Mesenchymal stem cell (in vitro differentiated cells and primary cell): ENCODE measurements at regions not wholly inside any gene's neighbourhood (a gene's known extent, or its start where the extent isn't known, plus 50 kb on each side); places are given as distances from the start of the nearest gene placed in this dataset.

Source experiments
- DNase-seq: peaks from one replicate; pipeline ENCODE4 v3.0.0-alpha.2; 2013
- H2AFZ ChIP-seq: one replicate; pipeline ENCODE4 v1.6.1; 2013; ENCODE audit warnings: low read depth, mild to moderate bottlenecking, control low read depth, inconsistent platforms, low read length, moderate library complexity
- H2AK5ac ChIP-seq: 2 replicates; pipeline ENCODE4 v1.6.1; 2013; ENCODE audit warnings: low read length, moderate library complexity, mild to moderate bottlenecking, inconsistent platforms; ENCODE audit not compliant: severe bottlenecking
- H2BK120ac ChIP-seq: one replicate; pipeline ENCODE4 v1.6.1; 2013; ENCODE audit warnings: low read depth, mild to moderate bottlenecking, inconsistent platforms, low read length, moderate library complexity
- H2BK12ac ChIP-seq, 2 experiments: one replicate each; pipeline ENCODE4 v1.6.1; 2013; ENCODE audit warnings: inconsistent platforms in 2 of 2, low read length in 2 of 2, mild to moderate bottlenecking in 2 of 2, moderate library complexity in 2 of 2, control low read depth in 1 of 2
- H2BK15ac ChIP-seq: one replicate; pipeline ENCODE4 v1.6.1; 2013; ENCODE audit warnings: mild to moderate bottlenecking, low read depth, inconsistent platforms; ENCODE audit not compliant: poor library complexity, severe bottlenecking
- H2BK5ac ChIP-seq: 2 replicates; pipeline ENCODE4 v1.6.1; 2013; ENCODE audit warnings: low read depth, mild to moderate bottlenecking, low read length, control low read depth, inconsistent platforms; ENCODE audit not compliant: poor library complexity, severe bottlenecking
- H3K14ac ChIP-seq, 2 experiments: one replicate each; pipeline ENCODE4 v1.6.1; 2013; ENCODE audit warnings: inconsistent platforms in 2 of 2, low read length in 2 of 2, control low read depth in 1 of 2, mild to moderate bottlenecking in 1 of 2, moderate library complexity in 1 of 2
- H3K18ac ChIP-seq, 2 experiments: one replicate each; pipeline ENCODE4 v1.6.1; 2013; ENCODE audit warnings: inconsistent platforms in 2 of 2, low read length in 2 of 2, control low read depth in 1 of 2, low read depth in 1 of 2, mild to moderate bottlenecking in 1 of 2
- H3K23ac ChIP-seq, 2 experiments: one replicate each; pipeline ENCODE4 v1.6.1; 2013; ENCODE audit warnings: inconsistent platforms in 2 of 2, low read length in 2 of 2, mild to moderate bottlenecking in 2 of 2, moderate library complexity in 2 of 2, control low read depth in 1 of 2
- H3K27ac ChIP-seq: 2 replicates; pipeline ENCODE4 v1.5.1; 2013; ENCODE audit warnings: mild to moderate bottlenecking, moderate library complexity, low read length, control low read depth, inconsistent platforms; ENCODE audit not compliant: poor library complexity, severe bottlenecking
- H3K27me3 ChIP-seq, 2 experiments: 2 replicates each; pipeline versions ENCODE4 v1.6.1 to v1.7.0; 2013; ENCODE audit warnings: low read length in 2 of 2, mild to moderate bottlenecking in 2 of 2, moderate library complexity in 2 of 2, control low read depth in 1 of 2, inconsistent platforms in 1 of 2; ENCODE audit not compliant: control insufficient read depth in 1 of 2, insufficient read depth in 1 of 2
- H3K36me3 ChIP-seq, 2 experiments: 2 replicates each; pipeline versions ENCODE4 v1.6.1 to v1.7.0; 2013; ENCODE audit warnings: low read length in 2 of 2, control low read depth in 1 of 2, inconsistent platforms in 1 of 2, low read depth in 1 of 2, mild to moderate bottlenecking in 1 of 2; ENCODE audit not compliant: insufficient read depth in 2 of 2, control insufficient read depth in 1 of 2
- H3K4ac ChIP-seq, 2 experiments: one replicate each; pipeline ENCODE4 v1.6.1; 2013; ENCODE audit warnings: inconsistent platforms in 2 of 2, low read length in 2 of 2, mild to moderate bottlenecking in 2 of 2, moderate library complexity in 2 of 2, control low read depth in 1 of 2, low read depth in 1 of 2
- H3K4me1 ChIP-seq: 2 replicates; pipeline ENCODE4 v1.6.1; 2013; ENCODE audit warnings: low read depth, low read length, control low read depth; ENCODE audit not compliant: control insufficient read depth, insufficient read depth
- H3K4me2 ChIP-seq: 2 replicates; pipeline ENCODE4 v1.6.1; 2013; ENCODE audit warnings: low read length, mild to moderate bottlenecking, inconsistent platforms; ENCODE audit not compliant: poor library complexity, severe bottlenecking
- H3K4me3 ChIP-seq, 2 experiments: 2 replicates each; pipeline versions ENCODE4 v1.5.1 to v1.7.0; 2013; ENCODE audit warnings: low read length in 2 of 2, mild to moderate bottlenecking in 2 of 2, control low read depth in 1 of 2, low read depth in 1 of 2; ENCODE audit not compliant: insufficient read depth in 1 of 2
- H3K79me1 ChIP-seq: replicated peaks from 2 replicates; pipeline ENCODE4 v1.6.1; 2013; ENCODE audit warnings: mild to moderate bottlenecking, control low read depth, low read length, inconsistent platforms; ENCODE audit not compliant: poor library complexity, severe bottlenecking
- H3K9ac ChIP-seq: 2 replicates; pipeline ENCODE4 v1.7.0; 2013; ENCODE audit warnings: mild to moderate bottlenecking, low read length, moderate library complexity
- H3K9me3 ChIP-seq: 2 replicates; pipeline ENCODE4 v1.7.0; 2013; ENCODE audit warnings: mild to moderate bottlenecking, low read length; ENCODE audit not compliant: control insufficient read depth
- H4K8ac ChIP-seq: one replicate; pipeline ENCODE4 v1.6.1; 2013; ENCODE audit warnings: inconsistent platforms, mild to moderate bottlenecking, low read length, moderate library complexity
- H4K91ac ChIP-seq: one replicate; pipeline ENCODE4 v1.6.1; 2013; ENCODE audit warnings: mild to moderate bottlenecking, low read length, inconsistent platforms
- WGBS: methylation state at CpG from one replicate; pipeline ENCODE4 v1.1.7; 2013; ENCODE audit warnings: mixed read lengths; 5-methylcytosine and 5-hydroxymethylcytosine counted together

- no peaks in the 10 kb centered on the region for H3K36me3 ChIP-seq
- no peak overlapping the region for H3K14ac ChIP-seq
- H3K9me3 ChIP-seq: no peaks in the 10 kb centered on the region
- H3K79me1 ChIP-seq: no peaks in the 10 kb centered on the region
- H3K18ac ChIP-seq: no peak overlapping the region
- no peak overlapping the region for H4K8ac ChIP-seq
- H2AK5ac ChIP-seq: no peak overlapping the region
- no peak overlapping the region for H2AFZ ChIP-seq
- no peak overlapping the region for H3K23ac ChIP-seq
- H3K27ac ChIP-seq: no peak overlapping the region
- no peak for DNase-seq
- H4K91ac ChIP-seq: no peak overlapping the region
- H3K4me1 ChIP-seq: no peaks in the 10 kb centered on the region
- H3K9ac ChIP-seq: no peak overlapping the region
- H3K4me2 ChIP-seq: no peak overlapping the region
- no peak overlapping the region for H3K4me3 ChIP-seq
- no peak overlapping the region for H3K4ac ChIP-seq
- no peak overlapping the region for H2BK12ac ChIP-seq
- H2BK5ac ChIP-seq: no peak overlapping the region
- H3K27me3 ChIP-seq: no peaks in the 10 kb centered on the region
- H2BK120ac ChIP-seq: no peak overlapping the region
- no peak overlapping the region for H2BK15ac ChIP-seq
- WGBS: 96% methylated on average over 4 of the region's 4 CpGs
These were observed 548.8 kb upstream of the EPHA7 start for GRCh38 chr6:93968126-93968525.

GRCh38 chr6:93964926-93965325, 545.6 kb upstream of the EPHA7 start:
- no peaks in the 10 kb centered on the region for H3K4me1 ChIP-seq
- no peak overlapping the region for H3K14ac ChIP-seq
- H3K4me3 ChIP-seq: no peak overlapping the region
- H3K27me3 ChIP-seq: no peaks in the 10 kb centered on the region
- H3K4ac ChIP-seq: no peak overlapping the region
- H4K8ac ChIP-seq: no peak overlapping the region
- H2AK5ac ChIP-seq: no peak overlapping the region
- H3K79me1 ChIP-seq: no peaks in the 10 kb centered on the region
- H4K91ac ChIP-seq: no peak overlapping the region
- H3K9ac ChIP-seq: no peak overlapping the region
- DNase-seq: no peak
- no peak overlapping the region for H2AFZ ChIP-seq
- H3K23ac ChIP-seq: no peak overlapping the region
- H3K36me3 ChIP-seq: no peaks in the 10 kb centered on the region
- no peak overlapping the region for H2BK5ac ChIP-seq
- no peak overlapping the region for H3K18ac ChIP-seq
- no CpG with 5 or more reads among the region's 1 CpG for WGBS
- no peak overlapping the region for H2BK15ac ChIP-seq
- H3K9me3 ChIP-seq: no peaks in the 10 kb centered on the region
- H3K4me2 ChIP-seq: no peak overlapping the region
- H3K27ac ChIP-seq: no peak overlapping the region
- no peak overlapping the region for H2BK120ac ChIP-seq
- no peak overlapping the region for H2BK12ac ChIP-seq

GRCh38 chr6:93964321-93964720, 545.0 kb upstream of the EPHA7 start:
- H2AFZ ChIP-seq: no peak overlapping the region

GRCh38 chr6:93962566-93962965, 543.2 kb upstream of the EPHA7 start:
- no peak overlapping the region for H4K8ac ChIP-seq
- H2BK5ac ChIP-seq: no peak overlapping the region
- no peak overlapping the region for H2AK5ac ChIP-seq
- no peak overlapping the region for H3K4ac ChIP-seq
- no peak overlapping the region for H3K14ac ChIP-seq
- no peak overlapping the region for H3K18ac ChIP-seq
- H3K4me3 ChIP-seq: no peak overlapping the region
- H2BK15ac ChIP-seq: no peak overlapping the region
- no peaks in the 10 kb centered on the region for H3K4me1 ChIP-seq
- H3K4me2 ChIP-seq: no peak overlapping the region
- H4K91ac ChIP-seq: no peak overlapping the region
- no peak for DNase-seq
- no peaks in the 10 kb centered on the region for H3K9me3 ChIP-seq
- no peak overlapping the region for H3K23ac ChIP-seq
- no peaks in the 10 kb centered on the region for H3K79me1 ChIP-seq
- no peaks in the 10 kb centered on the region for H3K27me3 ChIP-seq
- no peak overlapping the region for H2BK12ac ChIP-seq
- 92% methylated on average over 1 of the region's 1 CpG for WGBS
- H3K27ac ChIP-seq: no peak overlapping the region
- no peak overlapping the region for H2BK120ac ChIP-seq
- H2AFZ ChIP-seq: no peak overlapping the region
- H3K36me3 ChIP-seq: no peaks in the 10 kb centered on the region
- no peak overlapping the region for H3K9ac ChIP-seq

More at GRCh38 chr6:93964321-93964720, 545.0 kb upstream of the EPHA7 start:
- Histone ChIP-seq H3K4me2 (no peak overlapping the region), H2BK5ac (no peak overlapping the region), H4K91ac (no peak overlapping the region), H2BK15ac (no peak overlapping the region), H3K4me1 (no peaks in the 10 kb centered on the region), H4K8ac (no peak overlapping the region), H3K14ac (no peak overlapping the region), H3K4me3 (no peak overlapping the region), H3K4ac (no peak overlapping the region), H3K9ac (no peak overlapping the region), H3K27me3 (no peaks in the 10 kb centered on the region), H3K27ac (no peak overlapping the region), H3K18ac (no peak overlapping the region), H2BK12ac (no peak overlapping the region), H3K9me3 (no peaks in the 10 kb centered on the region), H3K36me3 (no peaks in the 10 kb centered on the region), H2AK5ac (no peak overlapping the region), H2BK120ac (no peak overlapping the region), H3K79me1 (no peaks in the 10 kb centered on the region), H3K23ac (no peak overlapping the region)
- WGBS: no CpG with 5 or more reads among the region's 1 CpG
- DNase-seq: no peak
